ENCODE measurements at regions not wholly inside any gene's neighbourhood (a gene's known extent, or its start where the extent isn't known, plus 50 kb on each side); places are given as distances from the start of the nearest gene placed in this dataset.

DNA sequence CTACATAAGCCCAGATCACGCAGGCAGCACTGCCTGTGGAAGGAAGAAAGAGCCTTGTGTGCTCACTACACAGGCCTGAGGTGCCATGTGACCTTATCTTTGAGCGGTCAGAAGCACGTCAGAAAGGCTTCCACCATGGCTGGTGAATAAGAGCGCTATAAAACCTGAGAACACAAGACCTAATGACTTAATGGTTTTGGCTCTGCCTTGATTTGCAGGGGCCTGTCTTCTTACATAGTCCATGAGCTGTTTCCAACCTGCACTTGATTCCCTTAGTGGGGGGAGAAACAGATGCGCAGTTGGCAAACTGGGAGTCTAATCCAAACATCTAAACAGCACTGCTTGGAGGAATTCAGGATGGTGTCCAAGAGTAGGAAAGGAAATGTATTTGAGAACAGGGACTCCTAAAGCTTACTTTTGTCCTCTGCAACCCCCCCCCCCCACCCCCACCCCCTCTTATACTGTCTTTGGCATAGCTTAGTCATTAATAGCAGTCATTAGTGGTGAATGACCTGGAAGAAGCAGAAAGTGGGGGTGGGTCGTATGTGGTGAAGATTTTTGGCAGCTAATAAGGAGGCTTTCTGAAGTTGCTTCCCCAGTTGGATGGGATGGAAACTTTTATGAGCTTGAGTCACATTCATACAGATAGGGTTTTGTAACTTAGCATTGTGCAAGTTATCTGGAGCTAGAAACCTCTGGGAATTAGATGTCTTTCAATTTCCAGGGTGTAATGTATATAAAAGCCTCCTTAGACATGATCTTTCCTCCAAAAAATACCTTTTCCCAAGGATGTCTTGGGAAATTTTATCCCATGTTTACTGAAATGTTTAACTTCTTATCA lies 454.1 kb downstream of the MEIS1 start:
- DNase-seq (ENCODE audit: extremely low spot score, unreplicated experiment) = no peak
- no peaks in the 10 kb centered on the region for H3K36me3 Mint-ChIP-seq (ENCODE audit: unreplicated experiment)
- TF ChIP-seq, protein P1, sequence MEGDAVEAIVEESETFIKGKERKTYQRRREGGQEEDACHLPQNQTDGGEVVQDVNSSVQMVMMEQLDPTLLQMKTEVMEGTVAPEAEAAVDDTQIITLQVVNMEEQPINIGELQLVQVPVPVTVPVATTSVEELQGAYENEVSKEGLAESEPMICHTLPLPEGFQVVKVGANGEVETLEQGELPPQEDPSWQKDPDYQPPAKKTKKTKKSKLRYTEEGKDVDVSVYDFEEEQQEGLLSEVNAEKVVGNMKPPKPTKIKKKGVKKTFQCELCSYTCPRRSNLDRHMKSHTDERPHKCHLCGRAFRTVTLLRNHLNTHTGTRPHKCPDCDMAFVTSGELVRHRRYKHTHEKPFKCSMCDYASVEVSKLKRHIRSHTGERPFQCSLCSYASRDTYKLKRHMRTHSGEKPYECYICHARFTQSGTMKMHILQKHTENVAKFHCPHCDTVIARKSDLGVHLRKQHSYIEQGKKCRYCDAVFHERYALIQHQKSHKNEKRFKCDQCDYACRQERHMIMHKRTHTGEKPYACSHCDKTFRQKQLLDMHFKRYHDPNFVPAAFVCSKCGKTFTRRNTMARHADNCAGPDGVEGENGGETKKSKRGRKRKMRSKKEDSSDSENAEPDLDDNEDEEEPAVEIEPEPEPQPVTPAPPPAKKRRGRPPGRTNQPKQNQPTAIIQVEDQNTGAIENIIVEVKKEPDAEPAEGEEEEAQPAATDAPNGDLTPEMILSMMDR (IDR thresholded peaks at IDR 0.05) = no peak
- no peaks in the 10 kb centered on the region for H3K4me1 Mint-ChIP-seq (ENCODE audit: unreplicated experiment)
- H3K9me3 Mint-ChIP-seq (ENCODE audit: unreplicated experiment) = peaks cover 11% of the 10 kb centered on the region
- H3K27me3 Mint-ChIP-seq (ENCODE audit: unreplicated experiment) = peaks cover 5% of the 10 kb centered on the region
- H3K27ac Mint-ChIP-seq (ENCODE audit: unreplicated experiment) = no peak overlapping the region
- H3K4me3 Mint-ChIP-seq (ENCODE audit: unreplicated experiment) = no peak overlapping the region

DNA sequence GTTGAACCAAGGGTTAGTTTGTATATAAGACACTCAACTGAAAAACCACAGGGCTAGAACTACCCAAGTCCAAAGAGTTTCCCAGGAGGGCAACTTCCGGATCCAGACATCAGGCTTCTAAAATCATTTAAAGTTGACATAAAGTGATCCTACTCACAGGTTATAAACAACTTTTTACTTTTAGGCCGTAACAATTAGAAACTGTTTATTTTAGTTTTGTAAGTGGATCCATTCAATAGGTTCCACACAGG lies 454.6 kb downstream of the MEIS1 start:
- H3K36me3 Mint-ChIP-seq (ENCODE audit: unreplicated experiment) = no peaks in the 10 kb centered on the region
- H3K9me3 Mint-ChIP-seq (ENCODE audit: unreplicated experiment) = peaks cover 5% of the 10 kb centered on the region
- H3K4me3 Mint-ChIP-seq (ENCODE audit: unreplicated experiment) = no peak overlapping the region
- H3K4me1 Mint-ChIP-seq (ENCODE audit: unreplicated experiment) = no peaks in the 10 kb centered on the region
- TF ChIP-seq, protein P1 (IDR thresholded peaks at IDR 0.05) = no peak
- no peak for DNase-seq (ENCODE audit: extremely low spot score, unreplicated experiment)
- no peak overlapping the region for H3K27ac Mint-ChIP-seq (ENCODE audit: unreplicated experiment)
- H3K27me3 Mint-ChIP-seq (ENCODE audit: unreplicated experiment) = peaks cover 5% of the 10 kb centered on the region

DNA sequence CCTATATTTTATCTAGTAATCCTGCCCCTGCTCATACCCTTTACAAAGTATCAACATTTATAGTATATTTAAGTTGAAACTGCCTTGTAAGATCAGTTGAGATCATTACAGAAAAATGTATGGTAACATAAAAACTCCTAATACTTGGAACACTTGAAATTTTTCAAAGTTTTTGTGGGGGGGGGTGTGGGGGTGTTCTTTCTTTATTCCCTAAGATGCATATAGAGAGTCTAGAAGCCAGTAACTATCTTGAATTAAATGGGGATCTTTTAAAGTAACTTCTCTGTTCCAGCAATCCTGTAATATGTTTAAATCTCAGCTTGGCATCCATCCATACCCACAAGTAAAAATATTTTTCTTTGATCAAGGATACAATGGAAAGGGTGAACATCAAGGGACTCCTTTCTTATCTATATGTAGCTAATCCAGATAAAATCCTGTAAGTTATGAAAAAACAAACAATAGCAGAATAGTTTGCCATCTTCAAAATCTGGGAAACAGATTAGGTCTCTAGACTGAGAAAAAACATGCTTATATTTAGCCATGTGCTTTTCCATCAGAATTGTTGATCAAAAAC lies 455.3 kb downstream of the MEIS1 start:
- H3K4me3 Mint-ChIP-seq (ENCODE audit: unreplicated experiment) = no peak overlapping the region
- DNase-seq (ENCODE audit: extremely low spot score, unreplicated experiment) = no peak
- peaks cover 5% of the 10 kb centered on the region for H3K27me3 Mint-ChIP-seq (ENCODE audit: unreplicated experiment)
- H3K36me3 Mint-ChIP-seq (ENCODE audit: unreplicated experiment) = no peaks in the 10 kb centered on the region
- peaks cover 2% of the 10 kb centered on the region for H3K9me3 Mint-ChIP-seq (ENCODE audit: unreplicated experiment)
- H3K27ac Mint-ChIP-seq (ENCODE audit: unreplicated experiment) = no peak overlapping the region
- TF ChIP-seq, protein P1 (IDR thresholded peaks at IDR 0.05) = no peak
- no peaks in the 10 kb centered on the region for H3K4me1 Mint-ChIP-seq (ENCODE audit: unreplicated experiment)

DNA sequence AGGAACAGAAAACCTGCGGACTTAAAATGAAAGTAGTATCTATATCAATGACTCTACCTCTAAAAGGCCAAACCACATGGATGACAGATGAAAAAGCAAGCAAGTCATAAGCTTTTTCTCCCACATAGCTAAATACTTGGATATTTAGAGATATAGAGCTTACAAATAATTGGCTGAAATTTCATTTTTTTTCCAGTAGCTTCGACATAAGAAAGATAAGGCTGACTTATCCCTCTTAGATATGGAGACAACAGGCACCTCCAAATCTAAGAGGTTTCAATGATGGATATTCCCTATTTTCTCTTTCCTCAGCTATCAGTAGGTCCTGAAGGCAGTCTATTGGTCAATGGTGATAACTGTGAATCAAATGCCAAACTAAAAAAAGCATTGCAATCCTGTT lies 460.3 kb downstream of the MEIS1 start:
- H3K27me3 Mint-ChIP-seq (ENCODE audit: unreplicated experiment) = peaks cover 2% of the 10 kb centered on the region
- TF ChIP-seq, protein P1 (IDR thresholded peaks at IDR 0.05) = no peak
- H3K36me3 Mint-ChIP-seq (ENCODE audit: unreplicated experiment) = no peaks in the 10 kb centered on the region
- H3K9me3 Mint-ChIP-seq (ENCODE audit: unreplicated experiment) = no peaks in the 10 kb centered on the region
- no peak overlapping the region for H3K27ac Mint-ChIP-seq (ENCODE audit: unreplicated experiment)
- no peaks in the 10 kb centered on the region for H3K4me1 Mint-ChIP-seq (ENCODE audit: unreplicated experiment)
- no peak for DNase-seq (ENCODE audit: extremely low spot score, unreplicated experiment)
- H3K4me3 Mint-ChIP-seq (ENCODE audit: unreplicated experiment) = no peak overlapping the region

DNA sequence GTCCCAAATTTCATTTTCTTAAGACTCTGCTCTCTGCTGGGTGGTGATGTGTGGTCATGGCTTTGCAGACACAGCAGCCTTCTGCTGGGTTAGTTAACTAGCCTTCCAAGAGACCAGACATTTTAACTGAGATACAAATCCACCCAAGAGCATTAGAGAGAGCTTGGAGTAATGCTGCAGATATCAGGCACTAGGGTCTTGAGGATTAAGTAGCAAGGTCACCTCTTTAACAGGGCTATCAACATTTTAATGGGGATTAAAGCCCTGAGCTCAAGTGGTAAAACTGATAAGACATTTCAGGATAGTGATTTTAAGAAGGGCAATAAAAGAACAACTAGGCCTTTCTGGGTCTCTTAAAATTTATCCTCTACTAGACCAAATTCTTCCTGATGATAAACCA lies 461.2 kb downstream of the MEIS1 start:
- no peak for DNase-seq (ENCODE audit: extremely low spot score, unreplicated experiment)

More for the DNA sequence above, 461.2 kb downstream of the MEIS1 start:
- Mint-ChIP-seq H3K27ac (ENCODE audit: unreplicated experiment) (no peak overlapping the region), H3K36me3 (ENCODE audit: unreplicated experiment) (no peaks in the 10 kb centered on the region), H3K27me3 (ENCODE audit: unreplicated experiment) (peaks cover 2% of the 10 kb centered on the region), H3K4me3 (ENCODE audit: unreplicated experiment) (no peak overlapping the region), H3K9me3 (ENCODE audit: unreplicated experiment) (no peaks in the 10 kb centered on the region), H3K4me1 (ENCODE audit: unreplicated experiment) (no peaks in the 10 kb centered on the region)
- TF ChIP-seq, protein P1 (IDR thresholded peaks at IDR 0.05) = no peak
